ENCODE measurements at regions not wholly inside any gene's neighbourhood (a gene's known extent, or its start where the extent isn't known, plus 50 kb on each side); places are given as distances from the start of the nearest gene placed in this dataset.

- H2AFZ ChIP-seq (ENCODE audit: low read length): no peak overlapping the region
- H4K20me1 ChIP-seq (ENCODE audit: insufficient read depth, low read length): no peaks in the 10 kb centered on the region
- H3K27me3 ChIP-seq (ENCODE audit: insufficient read depth, low read length): no peaks in the 10 kb centered on the region
- no peaks in the 10 kb centered on the region for H3K79me2 ChIP-seq (ENCODE audit: insufficient read depth, low read length)
- no peak overlapping the region for H3K4me3 ChIP-seq (ENCODE audit: insufficient read depth, low read length)
- no peaks in the 10 kb centered on the region for H3K4me1 ChIP-seq (ENCODE audit: insufficient read depth, low read length)
- no peak overlapping the region for H3K4me2 ChIP-seq (ENCODE audit: insufficient read depth, low read length)
- H3K36me3 ChIP-seq (ENCODE audit: insufficient read depth, low read length): no peaks in the 10 kb centered on the region
- DNase-seq (ENCODE audit: insufficient read length, low spot score, missing footprints): no peak
- no peak overlapping the region for H3K27ac ChIP-seq (ENCODE audit: low read depth, low read length)
- no peaks in the 10 kb centered on the region for H3K9me3 ChIP-seq (ENCODE audit: low read depth, low read length)
- TF ChIP-seq, protein P1, sequence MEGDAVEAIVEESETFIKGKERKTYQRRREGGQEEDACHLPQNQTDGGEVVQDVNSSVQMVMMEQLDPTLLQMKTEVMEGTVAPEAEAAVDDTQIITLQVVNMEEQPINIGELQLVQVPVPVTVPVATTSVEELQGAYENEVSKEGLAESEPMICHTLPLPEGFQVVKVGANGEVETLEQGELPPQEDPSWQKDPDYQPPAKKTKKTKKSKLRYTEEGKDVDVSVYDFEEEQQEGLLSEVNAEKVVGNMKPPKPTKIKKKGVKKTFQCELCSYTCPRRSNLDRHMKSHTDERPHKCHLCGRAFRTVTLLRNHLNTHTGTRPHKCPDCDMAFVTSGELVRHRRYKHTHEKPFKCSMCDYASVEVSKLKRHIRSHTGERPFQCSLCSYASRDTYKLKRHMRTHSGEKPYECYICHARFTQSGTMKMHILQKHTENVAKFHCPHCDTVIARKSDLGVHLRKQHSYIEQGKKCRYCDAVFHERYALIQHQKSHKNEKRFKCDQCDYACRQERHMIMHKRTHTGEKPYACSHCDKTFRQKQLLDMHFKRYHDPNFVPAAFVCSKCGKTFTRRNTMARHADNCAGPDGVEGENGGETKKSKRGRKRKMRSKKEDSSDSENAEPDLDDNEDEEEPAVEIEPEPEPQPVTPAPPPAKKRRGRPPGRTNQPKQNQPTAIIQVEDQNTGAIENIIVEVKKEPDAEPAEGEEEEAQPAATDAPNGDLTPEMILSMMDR (IDR thresholded peaks at IDR 0.05; ENCODE audit: extremely low read depth, low read depth, low read length): no peak
These were observed 532.4 kb upstream of the NBEA start for GRCh38 chr13:34409496-34410182.

- no peaks in the 10 kb centered on the region for H3K4me1 ChIP-seq (ENCODE audit: insufficient read depth, low read length)
- no peak overlapping the region for H2AFZ ChIP-seq (ENCODE audit: low read length)
- no peak overlapping the region for H3K27ac ChIP-seq (ENCODE audit: low read depth, low read length)
- H4K20me1 ChIP-seq (ENCODE audit: insufficient read depth, low read length): no peaks in the 10 kb centered on the region
- H3K36me3 ChIP-seq (ENCODE audit: insufficient read depth, low read length): no peaks in the 10 kb centered on the region
- no peak for DNase-seq (ENCODE audit: insufficient read length, low spot score, missing footprints)
- no peak overlapping the region for H3K4me3 ChIP-seq (ENCODE audit: insufficient read depth, low read length)
- H3K4me2 ChIP-seq (ENCODE audit: insufficient read depth, low read length): no peak overlapping the region
- H3K9me3 ChIP-seq (ENCODE audit: low read depth, low read length): no peaks in the 10 kb centered on the region
- H3K79me2 ChIP-seq (ENCODE audit: insufficient read depth, low read length): no peaks in the 10 kb centered on the region
- H3K27me3 ChIP-seq (ENCODE audit: insufficient read depth, low read length): no peaks in the 10 kb centered on the region
- TF ChIP-seq, protein P1 (IDR thresholded peaks at IDR 0.05; ENCODE audit: extremely low read depth, low read depth, low read length): no peak
These were observed 531.4 kb upstream of the NBEA start for GRCh38 chr13:34410678-34411077.

- TF ChIP-seq, protein P1 (IDR thresholded peaks at IDR 0.05; ENCODE audit: extremely low read depth, low read depth, low read length): no peak
- no peaks in the 10 kb centered on the region for H4K20me1 ChIP-seq (ENCODE audit: insufficient read depth, low read length)
- H2AFZ ChIP-seq (ENCODE audit: low read length): no peak overlapping the region
- H3K4me3 ChIP-seq (ENCODE audit: insufficient read depth, low read length): no peak overlapping the region
- H3K27me3 ChIP-seq (ENCODE audit: insufficient read depth, low read length): no peaks in the 10 kb centered on the region
- no peaks in the 10 kb centered on the region for H3K36me3 ChIP-seq (ENCODE audit: insufficient read depth, low read length)
- H3K79me2 ChIP-seq (ENCODE audit: insufficient read depth, low read length): no peaks in the 10 kb centered on the region
- no peak overlapping the region for H3K27ac ChIP-seq (ENCODE audit: low read depth, low read length)
- no peaks in the 10 kb centered on the region for H3K4me1 ChIP-seq (ENCODE audit: insufficient read depth, low read length)
- DNase-seq (ENCODE audit: insufficient read length, low spot score, missing footprints): no peak
- H3K9me3 ChIP-seq (ENCODE audit: low read depth, low read length): no peaks in the 10 kb centered on the region
- no peak overlapping the region for H3K4me2 ChIP-seq (ENCODE audit: insufficient read depth, low read length)
These were observed 530.9 kb upstream of the NBEA start for GRCh38 chr13:34411177-34411576.

GRCh38 chr13:34411894-34412293 is 530.2 kb upstream of the NBEA start:
- Histone ChIP-seq H3K27me3 (ENCODE audit: insufficient read depth, low read length) (no peaks in the 10 kb centered on the region), H3K79me2 (ENCODE audit: insufficient read depth, low read length) (no peaks in the 10 kb centered on the region), H3K36me3 (ENCODE audit: insufficient read depth, low read length) (no peaks in the 10 kb centered on the region), H3K4me2 (ENCODE audit: insufficient read depth, low read length) (no peak overlapping the region), H3K4me3 (ENCODE audit: insufficient read depth, low read length) (no peak overlapping the region), H3K27ac (ENCODE audit: low read depth, low read length) (no peak overlapping the region), H4K20me1 (ENCODE audit: insufficient read depth, low read length) (no peaks in the 10 kb centered on the region), H3K4me1 (ENCODE audit: insufficient read depth, low read length) (no peaks in the 10 kb centered on the region), H2AFZ (ENCODE audit: low read length) (no peak overlapping the region), H3K9me3 (ENCODE audit: low read depth, low read length) (no peaks in the 10 kb centered on the region)
- TF ChIP-seq, protein P1 (IDR thresholded peaks at IDR 0.05; ENCODE audit: extremely low read depth, low read depth, low read length): no peak
- no peak for DNase-seq (ENCODE audit: insufficient read length, low spot score, missing footprints)
